ENCODE measurements at regions not wholly inside any gene's neighbourhood (a gene's known extent, or its start where the extent isn't known, plus 50 kb on each side); places are given as distances from the start of the nearest gene placed in this dataset.

- no peak for TF ChIP-seq RFX5 (IDR thresholded peaks at IDR 0.05; ENCODE audit: low read depth, low read length)
- TF ChIP-seq POLR2A (IDR thresholded peaks at IDR 0.05; ENCODE audit: low read depth, low read length) = no peak
- no peak for TF ChIP-seq RAD21 (IDR thresholded peaks at IDR 0.05; ENCODE audit: low read length)
- no peak for TF ChIP-seq SMC3 (IDR thresholded peaks at IDR 0.05; ENCODE audit: low read depth, low read length)
Observed at GRCh38 chr1:51032936-51033335, 62.9 kb downstream of the CDKN2C start.

Measured in IMR-90 (cell line).